ENCODE measurements at regions not wholly inside any gene's neighbourhood (a gene's known extent, or its start where the extent isn't known, plus 50 kb on each side); places are given as distances from the start of the nearest gene placed in this dataset.

GRCh38 chr5:82421119-82421518, 143.0 kb upstream of the RPS23 start:
- TF ChIP-seq POLR2A (IDR thresholded peaks at IDR 0.05): no peak
- TF ChIP-seq CTCF (IDR thresholded peaks at IDR 0.05): no peak

Data from tibial nerve (tissue), 3 donors.